ENCODE measurements at regions not wholly inside any gene's neighbourhood (a gene's known extent, or its start where the extent isn't known, plus 50 kb on each side); places are given as distances from the start of the nearest gene placed in this dataset.
A peak's percentile ranks its signal among the peaks of the same experiment; 100 is the strongest.

DNA sequence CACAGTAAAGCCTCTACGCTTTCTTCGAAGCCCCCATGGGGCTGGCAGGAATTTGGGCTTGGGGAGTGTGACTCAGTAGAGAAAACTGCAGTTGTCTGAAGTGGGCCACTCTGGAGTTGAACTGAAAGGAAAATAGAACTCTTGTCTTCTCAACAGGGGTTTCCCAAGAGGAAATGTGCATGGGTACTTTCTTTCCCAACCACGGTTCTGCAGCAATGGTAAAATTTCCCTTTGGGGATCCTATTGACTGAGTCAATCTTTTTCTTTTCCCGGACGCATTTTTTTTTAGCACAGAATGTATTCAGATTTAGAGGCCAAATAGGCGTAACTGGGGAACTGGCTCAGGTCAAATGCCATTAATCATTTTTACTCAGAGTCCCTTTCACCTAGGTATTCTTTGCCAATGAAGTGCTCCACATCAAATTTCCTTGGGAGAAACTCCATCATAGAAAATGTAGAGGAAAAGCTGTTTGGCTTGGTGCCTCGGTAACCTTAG, 269.3 kb downstream of the STIM2 start:
- Histone ChIP-seq H3K27ac (ENCODE audit: low read depth, low read length) (no peak overlapping the region), H3K4me2 (ENCODE audit: low read length) (no peak overlapping the region), H3K4me1 (ENCODE audit: insufficient read depth, low read length) (no peaks in the 10 kb centered on the region), H4K20me1 (ENCODE audit: insufficient read depth, low read length) (no peaks in the 10 kb centered on the region), H2AFZ (ENCODE audit: low read depth, low read length) (no peak overlapping the region), H3K9ac (ENCODE audit: low read length) (no peak overlapping the region), H3K36me3 (ENCODE audit: insufficient read depth, low read length) (no peaks in the 10 kb centered on the region), H3K4me3 (ENCODE audit: insufficient read depth, low read depth, low read length) (no peak overlapping the region), H3K79me2 (ENCODE audit: insufficient read depth, low read length) (no peaks in the 10 kb centered on the region), H3K27me3 (ENCODE audit: insufficient read depth, low read length) (no peaks in the 10 kb centered on the region), H3K9me3 (ENCODE audit: insufficient read depth, low read depth, low read length) (no peaks in the 10 kb centered on the region)
- peak overlapping the region; percentile 16 for H3K27ac Mint-ChIP-seq (ENCODE audit: unreplicated experiment)
- no peaks in the 10 kb centered on the region for H3K27me3 Mint-ChIP-seq (ENCODE audit: low read depth, unreplicated experiment)
- H3K4me1 Mint-ChIP-seq (ENCODE audit: low read depth, unreplicated experiment) = peaks cover 21% of the 10 kb centered on the region
- H3K36me3 Mint-ChIP-seq (ENCODE audit: low read depth, unreplicated experiment) = no peaks in the 10 kb centered on the region
- TF ChIP-seq, protein P1, sequence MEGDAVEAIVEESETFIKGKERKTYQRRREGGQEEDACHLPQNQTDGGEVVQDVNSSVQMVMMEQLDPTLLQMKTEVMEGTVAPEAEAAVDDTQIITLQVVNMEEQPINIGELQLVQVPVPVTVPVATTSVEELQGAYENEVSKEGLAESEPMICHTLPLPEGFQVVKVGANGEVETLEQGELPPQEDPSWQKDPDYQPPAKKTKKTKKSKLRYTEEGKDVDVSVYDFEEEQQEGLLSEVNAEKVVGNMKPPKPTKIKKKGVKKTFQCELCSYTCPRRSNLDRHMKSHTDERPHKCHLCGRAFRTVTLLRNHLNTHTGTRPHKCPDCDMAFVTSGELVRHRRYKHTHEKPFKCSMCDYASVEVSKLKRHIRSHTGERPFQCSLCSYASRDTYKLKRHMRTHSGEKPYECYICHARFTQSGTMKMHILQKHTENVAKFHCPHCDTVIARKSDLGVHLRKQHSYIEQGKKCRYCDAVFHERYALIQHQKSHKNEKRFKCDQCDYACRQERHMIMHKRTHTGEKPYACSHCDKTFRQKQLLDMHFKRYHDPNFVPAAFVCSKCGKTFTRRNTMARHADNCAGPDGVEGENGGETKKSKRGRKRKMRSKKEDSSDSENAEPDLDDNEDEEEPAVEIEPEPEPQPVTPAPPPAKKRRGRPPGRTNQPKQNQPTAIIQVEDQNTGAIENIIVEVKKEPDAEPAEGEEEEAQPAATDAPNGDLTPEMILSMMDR (IDR thresholded peaks at IDR 0.05; ENCODE audit: insufficient read depth, low read depth, low read length) = no peak
- no peak for TF ChIP-seq EZH2 (IDR thresholded peaks at IDR 0.05; ENCODE audit: insufficient read depth, low read length)
- FAIRE-seq (no peak), DNase-seq (ENCODE audit: low read depth) (peak; percentile 28)
- peaks cover 2% of the 10 kb centered on the region for H3K9me3 Mint-ChIP-seq (ENCODE audit: unreplicated experiment)
- no peak overlapping the region for H3K4me3 Mint-ChIP-seq (ENCODE audit: unreplicated experiment)

DNA sequence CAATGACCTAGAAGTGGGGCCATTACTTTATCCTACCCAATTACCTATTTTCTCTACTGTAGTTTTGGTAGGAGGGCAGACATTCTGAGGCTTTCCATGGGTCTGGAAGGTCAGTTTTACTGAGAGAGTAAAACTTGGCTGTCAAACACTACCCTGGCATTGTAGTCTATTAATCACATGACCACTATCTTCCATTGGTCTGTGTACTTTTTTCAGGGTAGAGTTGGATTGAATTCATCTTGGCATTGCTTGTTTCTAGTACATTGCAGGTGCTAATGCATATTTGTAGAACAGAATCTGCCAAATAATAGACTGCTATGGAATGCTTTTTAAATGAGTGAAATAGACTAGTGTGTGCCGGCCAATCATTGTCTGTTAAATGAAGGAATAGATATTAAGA, 271.9 kb downstream of the STIM2 start:
- Histone ChIP-seq H4K20me1 (ENCODE audit: insufficient read depth, low read length) (no peaks in the 10 kb centered on the region), H3K27me3 (ENCODE audit: insufficient read depth, low read length) (no peaks in the 10 kb centered on the region), H3K9me3 (ENCODE audit: insufficient read depth, low read depth, low read length) (no peaks in the 10 kb centered on the region), H3K27ac (ENCODE audit: low read depth, low read length) (no peak overlapping the region), H3K36me3 (ENCODE audit: insufficient read depth, low read length) (no peaks in the 10 kb centered on the region), H3K4me2 (ENCODE audit: low read length) (no peak overlapping the region), H3K4me3 (ENCODE audit: insufficient read depth, low read depth, low read length) (no peak overlapping the region), H3K79me2 (ENCODE audit: insufficient read depth, low read length) (no peaks in the 10 kb centered on the region), H3K9ac (ENCODE audit: low read length) (no peak overlapping the region), H2AFZ (ENCODE audit: low read depth, low read length) (no peak overlapping the region), H3K4me1 (ENCODE audit: insufficient read depth, low read length) (no peaks in the 10 kb centered on the region)
- H3K27ac Mint-ChIP-seq (ENCODE audit: unreplicated experiment) = no peak overlapping the region
- peaks cover 21% of the 10 kb centered on the region for H3K4me1 Mint-ChIP-seq (ENCODE audit: low read depth, unreplicated experiment)
- H3K27me3 Mint-ChIP-seq (ENCODE audit: low read depth, unreplicated experiment) = no peaks in the 10 kb centered on the region
- H3K36me3 Mint-ChIP-seq (ENCODE audit: low read depth, unreplicated experiment) = no peaks in the 10 kb centered on the region
- no peak for FAIRE-seq
- peaks cover 4% of the 10 kb centered on the region for H3K9me3 Mint-ChIP-seq (ENCODE audit: unreplicated experiment)
- TF ChIP-seq EZH2 (IDR thresholded peaks at IDR 0.05; ENCODE audit: insufficient read depth, low read length) = no peak
- TF ChIP-seq, protein P1 (IDR thresholded peaks at IDR 0.05; ENCODE audit: insufficient read depth, low read depth, low read length) = no peak
- DNase-seq (ENCODE audit: low read depth) = no peak
- no peak overlapping the region for H3K4me3 Mint-ChIP-seq (ENCODE audit: unreplicated experiment)

DNA sequence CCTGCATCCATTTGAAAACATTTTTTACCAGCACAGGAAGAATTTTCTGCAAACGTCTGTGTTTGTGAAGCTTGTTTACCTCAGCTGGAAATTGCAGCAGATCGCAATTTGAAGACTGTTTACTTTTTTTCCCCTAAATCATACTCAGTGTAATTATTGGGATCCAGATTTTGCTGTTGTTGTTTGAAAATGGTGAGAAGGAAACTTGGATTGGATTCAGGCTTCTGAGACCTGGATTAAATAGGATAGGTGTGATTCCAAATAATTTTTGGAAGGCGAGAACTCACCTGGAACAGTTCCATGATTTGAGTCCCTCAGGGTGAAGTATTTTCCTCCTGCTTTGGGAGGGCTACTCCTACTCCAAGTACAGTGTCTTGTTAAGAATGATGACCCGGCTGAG, 279.8 kb downstream of the STIM2 start:
- Histone ChIP-seq H3K4me1 (ENCODE audit: insufficient read depth, low read length) (no peaks in the 10 kb centered on the region), H2AFZ (ENCODE audit: low read depth, low read length) (no peak overlapping the region), H4K20me1 (ENCODE audit: insufficient read depth, low read length) (no peaks in the 10 kb centered on the region), H3K9ac (ENCODE audit: low read length) (no peak overlapping the region), H3K4me2 (ENCODE audit: low read length) (no peak overlapping the region), H3K4me3 (ENCODE audit: insufficient read depth, low read depth, low read length) (no peak overlapping the region), H3K36me3 (ENCODE audit: insufficient read depth, low read length) (no peaks in the 10 kb centered on the region), H3K27me3 (ENCODE audit: insufficient read depth, low read length) (no peaks in the 10 kb centered on the region), H3K79me2 (ENCODE audit: insufficient read depth, low read length) (no peaks in the 10 kb centered on the region), H3K27ac (ENCODE audit: low read depth, low read length) (no peak overlapping the region), H3K9me3 (ENCODE audit: insufficient read depth, low read depth, low read length) (no peaks in the 10 kb centered on the region)
- Mint-ChIP-seq H3K27me3 (ENCODE audit: low read depth, unreplicated experiment) (no peaks in the 10 kb centered on the region), H3K4me3 (ENCODE audit: unreplicated experiment) (no peak overlapping the region), H3K36me3 (ENCODE audit: low read depth, unreplicated experiment) (no peaks in the 10 kb centered on the region), H3K4me1 (ENCODE audit: low read depth, unreplicated experiment) (no peaks in the 10 kb centered on the region), H3K27ac (ENCODE audit: unreplicated experiment) (no peak overlapping the region), H3K9me3 (ENCODE audit: unreplicated experiment) (peaks cover 2% of the 10 kb centered on the region)
- no peak for FAIRE-seq
- DNase-seq (ENCODE audit: low read depth) = no peak
- TF ChIP-seq, protein P1 (IDR thresholded peaks at IDR 0.05; ENCODE audit: insufficient read depth, low read depth, low read length) = no peak
- TF ChIP-seq EZH2 (IDR thresholded peaks at IDR 0.05; ENCODE audit: insufficient read depth, low read length) = no peak

Measured in astrocyte (in vitro differentiated cells and primary cell).